ENCODE measurements at regions not wholly inside any gene's neighbourhood (a gene's known extent, or its start where the extent isn't known, plus 50 kb on each side); places are given as distances from the start of the nearest gene placed in this dataset.

DNA sequence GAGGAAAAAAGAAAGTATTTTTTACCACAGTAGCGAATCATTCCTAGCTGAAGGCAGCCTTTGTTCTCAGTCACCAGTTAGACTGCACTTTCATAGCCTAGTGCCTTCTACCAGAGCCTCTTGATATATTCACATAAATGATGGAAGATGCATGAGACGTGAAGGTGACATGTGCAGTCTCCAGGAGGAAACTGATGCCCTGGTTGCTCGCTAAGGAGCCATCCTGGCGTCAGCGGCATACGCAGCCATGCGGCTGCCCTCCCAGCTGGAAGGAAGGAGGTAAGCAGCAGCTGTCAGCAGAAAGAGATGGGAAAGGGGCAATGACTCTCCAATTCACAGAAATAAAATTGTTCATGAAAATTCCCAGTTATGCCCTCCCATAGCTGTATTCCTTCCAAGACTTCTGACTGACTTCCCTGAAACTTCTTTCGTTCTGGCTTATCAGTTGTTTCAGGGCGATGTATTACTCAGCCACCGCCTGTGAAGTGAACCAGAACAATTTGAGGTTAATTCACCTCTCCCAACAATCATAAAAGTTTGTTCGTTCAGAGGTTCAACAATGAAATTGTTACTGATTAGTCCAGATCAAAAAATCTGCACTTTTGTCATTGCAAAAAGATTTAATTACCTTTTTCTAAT, 331.2 kb downstream of the NR2F1-AS1 start:
- DNase-seq: no peak
- Mint-ChIP-seq H3K4me1 (no peaks in the 10 kb centered on the region), H3K27ac (no peak overlapping the region), H3K27me3 (no peaks in the 10 kb centered on the region), H3K4me3 (no peak overlapping the region), H3K36me3 (ENCODE audit: low read depth) (no peaks in the 10 kb centered on the region), H3K9me3 (no peaks in the 10 kb centered on the region)
- POLR2A ChIA-PET: no interaction called here
- CTCF ChIA-PET: no interaction called here

DNA sequence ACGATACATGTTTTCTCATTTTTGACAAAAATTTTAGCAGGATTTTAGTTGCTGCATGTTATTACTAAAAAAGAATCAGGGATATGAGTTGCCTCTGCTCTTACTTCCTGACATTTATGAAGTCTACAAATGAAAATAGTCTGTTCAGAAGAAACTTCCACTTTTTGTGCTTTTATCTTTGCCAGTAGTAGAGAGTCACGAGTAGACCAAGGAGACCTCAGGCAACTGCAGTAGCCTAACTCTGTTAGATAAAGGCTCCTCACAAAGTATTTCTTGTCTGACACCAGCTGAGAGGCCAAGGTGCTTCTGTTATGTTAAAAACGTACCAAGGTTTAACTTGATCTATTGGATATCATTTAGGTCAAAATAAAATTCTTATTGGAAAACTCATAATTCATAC, 333.9 kb downstream of the NR2F1-AS1 start:
- DNase-seq: no peak
- H3K4me3 Mint-ChIP-seq: no peak overlapping the region
- ChIA-PET CTCF (no interaction called here), POLR2A (no interaction called here)
- no peaks in the 10 kb centered on the region for H3K4me1 Mint-ChIP-seq
- no peaks in the 10 kb centered on the region for H3K36me3 Mint-ChIP-seq (ENCODE audit: low read depth)
- H3K9me3 Mint-ChIP-seq: no peaks in the 10 kb centered on the region
- H3K27ac Mint-ChIP-seq: no peak overlapping the region
- no peaks in the 10 kb centered on the region for H3K27me3 Mint-ChIP-seq

DNA sequence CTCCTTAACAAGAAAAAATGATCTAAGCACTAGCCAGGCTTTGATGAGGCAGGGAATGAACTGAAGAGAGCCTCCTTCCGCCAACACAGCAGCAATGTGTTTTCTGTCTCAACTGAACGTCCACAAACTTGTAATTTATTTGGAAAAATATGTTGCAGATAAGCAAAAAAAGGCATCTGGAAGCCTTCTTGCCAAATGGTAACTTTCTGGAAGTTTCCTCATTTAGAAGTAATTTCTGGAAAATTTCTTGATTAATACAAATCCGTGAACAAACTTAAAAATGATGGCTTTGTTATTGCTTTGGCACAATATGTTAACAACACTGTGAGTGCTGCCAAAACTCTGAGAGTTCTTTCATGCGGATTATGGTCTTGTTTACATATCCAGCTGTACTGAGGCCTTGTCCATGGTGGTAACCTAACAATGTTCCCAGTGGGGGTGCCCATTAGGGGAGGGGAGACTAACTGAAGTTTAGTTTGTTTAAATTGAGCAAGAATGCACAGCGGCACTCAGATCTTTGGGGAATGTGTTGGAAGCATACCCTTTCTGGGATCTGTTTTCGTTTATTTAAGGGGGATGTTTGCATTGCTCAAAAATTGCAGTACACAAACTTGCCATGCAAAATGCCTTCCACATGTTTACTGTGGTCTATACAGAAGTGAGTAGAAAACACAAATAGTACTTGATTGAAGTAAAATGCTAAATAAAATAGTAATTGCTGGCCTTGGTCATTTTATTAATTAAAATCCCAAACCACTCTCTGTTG, 334.7 kb downstream of the NR2F1-AS1 start:
- DNase-seq: no peak
- Mint-ChIP-seq H3K9me3 (no peaks in the 10 kb centered on the region), H3K27me3 (no peaks in the 10 kb centered on the region), H3K36me3 (ENCODE audit: low read depth) (no peaks in the 10 kb centered on the region), H3K4me3 (no peak overlapping the region), H3K27ac (no peak overlapping the region), H3K4me1 (no peaks in the 10 kb centered on the region)
- POLR2A ChIA-PET: no interaction called here
- CTCF ChIA-PET: no interaction called here

DNA sequence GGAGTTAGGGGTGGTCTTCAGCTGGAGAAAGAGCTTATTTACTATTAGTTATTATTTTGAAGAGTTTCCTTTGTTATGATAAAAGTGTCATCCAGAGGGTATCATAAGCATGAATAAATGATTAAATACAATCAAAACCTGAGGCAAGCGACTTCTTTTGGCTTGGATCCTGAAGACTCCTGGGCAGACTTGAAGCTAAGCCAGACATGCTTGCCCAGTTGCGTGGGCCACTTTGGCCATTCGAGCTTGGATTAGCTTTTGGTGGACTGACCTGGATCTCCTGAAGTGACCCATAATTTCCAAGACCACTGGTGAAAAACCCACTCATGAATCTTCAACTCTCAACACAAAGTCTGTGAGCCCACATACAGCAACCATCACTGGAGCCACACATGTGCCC, 335.8 kb downstream of the NR2F1-AS1 start:
- CTCF ChIA-PET: no interaction called here
- no peaks in the 10 kb centered on the region for H3K36me3 Mint-ChIP-seq (ENCODE audit: low read depth)
- no peak overlapping the region for H3K27ac Mint-ChIP-seq
- POLR2A ChIA-PET: no interaction called here
- no peaks in the 10 kb centered on the region for H3K9me3 Mint-ChIP-seq
- DNase-seq: no peak
- no peaks in the 10 kb centered on the region for H3K27me3 Mint-ChIP-seq
- H3K4me3 Mint-ChIP-seq: no peak overlapping the region
- H3K4me1 Mint-ChIP-seq: no peaks in the 10 kb centered on the region

DNA sequence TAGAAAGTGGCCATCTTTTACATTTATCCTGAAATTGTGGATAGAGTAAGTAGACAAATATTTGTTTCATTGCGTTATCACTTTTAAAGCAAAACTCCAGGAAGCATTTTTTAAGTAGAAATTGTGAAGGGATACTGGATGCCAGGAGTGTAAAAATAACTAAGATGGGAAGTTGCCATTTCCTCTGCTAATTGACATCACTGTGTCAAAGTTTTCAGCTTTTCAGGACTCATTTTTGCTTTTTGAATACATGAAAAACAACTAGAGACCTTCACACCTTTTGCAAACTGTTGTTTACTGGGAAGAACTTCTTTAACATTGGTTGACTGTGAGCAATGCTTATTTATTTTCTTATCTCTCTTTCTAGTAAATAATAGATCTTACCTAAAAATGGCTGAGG, 337.5 kb downstream of the NR2F1-AS1 start:
- H3K36me3 Mint-ChIP-seq (ENCODE audit: low read depth): no peaks in the 10 kb centered on the region
- no peak for DNase-seq
- no peak overlapping the region for H3K27ac Mint-ChIP-seq
- H3K27me3 Mint-ChIP-seq: no peaks in the 10 kb centered on the region
- H3K9me3 Mint-ChIP-seq: peaks cover 3% of the 10 kb centered on the region
- no peaks in the 10 kb centered on the region for H3K4me1 Mint-ChIP-seq
- ChIA-PET CTCF (no interaction called here), POLR2A (no interaction called here)
- H3K4me3 Mint-ChIP-seq: no peak overlapping the region

DNA sequence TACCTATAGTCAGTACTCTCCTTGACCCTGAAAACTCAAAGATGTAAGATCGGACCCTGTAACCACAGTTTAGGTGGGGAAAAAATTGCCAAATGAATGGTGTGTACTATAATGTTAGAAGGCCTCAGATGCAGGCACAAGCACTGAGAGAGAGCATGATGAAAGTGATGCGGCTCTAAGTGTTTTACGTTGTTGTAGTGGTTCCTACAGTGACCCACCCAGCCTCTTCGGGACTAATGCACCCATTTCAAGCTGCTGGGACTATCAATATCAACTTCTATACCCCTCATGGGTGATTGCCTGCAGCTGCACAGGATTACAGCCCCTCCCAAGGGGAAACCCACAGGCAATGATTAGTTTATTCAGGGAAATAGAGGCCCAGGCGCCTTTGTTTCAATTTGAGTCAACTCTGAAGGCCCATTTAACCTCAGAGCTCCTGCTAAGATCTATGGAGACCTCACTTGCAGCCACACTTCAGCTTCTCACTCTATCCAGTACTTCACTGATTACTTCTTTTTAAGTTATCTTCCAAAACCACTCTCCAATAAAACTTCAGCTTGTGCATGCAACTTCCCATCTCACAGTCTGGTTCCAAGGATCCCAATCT, 340.7 kb downstream of the NR2F1-AS1 start:
- H3K27ac Mint-ChIP-seq: no peak overlapping the region
- no peaks in the 10 kb centered on the region for H3K4me1 Mint-ChIP-seq
- no peak overlapping the region for H3K4me3 Mint-ChIP-seq
- ChIA-PET CTCF (no interaction called here), POLR2A (no interaction called here)
- no peak for DNase-seq
- no peaks in the 10 kb centered on the region for H3K36me3 Mint-ChIP-seq (ENCODE audit: low read depth)
- H3K27me3 Mint-ChIP-seq: no peaks in the 10 kb centered on the region
- peaks cover 3% of the 10 kb centered on the region for H3K9me3 Mint-ChIP-seq

DNA sequence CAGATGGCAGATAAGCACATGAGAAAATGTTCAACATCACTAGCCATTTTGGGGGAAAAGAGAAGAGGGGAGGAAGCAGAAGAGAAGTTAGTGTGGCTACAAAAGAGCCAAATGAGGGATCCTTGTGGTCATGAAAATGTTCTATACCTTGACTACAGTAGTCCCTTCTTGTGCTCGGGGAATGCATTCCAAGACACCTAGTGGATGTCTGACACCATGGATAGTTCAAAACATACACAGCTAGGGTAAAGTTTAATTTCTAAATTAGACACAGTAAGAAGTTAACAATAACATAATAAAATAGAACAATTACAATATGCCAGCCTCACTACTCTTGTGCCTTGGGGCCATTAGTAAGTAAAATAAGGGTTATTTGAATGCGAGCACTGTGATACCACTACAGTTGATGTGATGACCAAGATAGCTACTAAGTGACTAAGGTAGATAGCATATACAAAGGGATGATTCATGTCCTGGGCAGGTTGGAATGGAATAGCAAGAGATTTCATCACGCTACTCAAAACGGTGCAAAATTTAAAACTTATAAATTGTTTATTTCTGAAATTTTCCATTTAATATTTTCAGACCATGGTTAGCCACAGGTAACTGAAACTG, 344.1 kb downstream of the NR2F1-AS1 start:
- Mint-ChIP-seq H3K36me3 (ENCODE audit: low read depth) (no peaks in the 10 kb centered on the region), H3K9me3 (peaks cover 3% of the 10 kb centered on the region), H3K27me3 (no peaks in the 10 kb centered on the region), H3K4me3 (no peak overlapping the region), H3K27ac (no peak overlapping the region), H3K4me1 (no peaks in the 10 kb centered on the region)
- DNase-seq: no peak
- CTCF ChIA-PET: no interaction called here
- POLR2A ChIA-PET: no interaction called here

DNA sequence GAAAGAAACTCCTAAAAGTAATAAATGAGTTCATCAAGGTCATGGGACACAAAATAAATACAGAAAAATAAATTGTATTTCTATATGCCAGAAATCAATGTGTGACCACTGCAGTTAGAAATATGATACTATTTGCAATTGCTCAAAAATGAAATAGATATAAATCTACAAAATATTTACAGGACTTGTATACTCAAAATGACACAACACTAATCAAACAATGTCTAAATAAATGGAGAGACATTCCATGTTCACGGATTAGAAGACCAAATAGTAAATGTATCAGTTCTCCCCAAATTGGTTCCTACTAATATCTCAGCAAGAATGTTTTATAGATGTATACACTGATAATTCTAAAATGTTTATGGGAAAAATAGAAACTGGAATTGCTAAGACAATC, 345.3 kb downstream of the NR2F1-AS1 start:
- no peaks in the 10 kb centered on the region for H3K36me3 Mint-ChIP-seq (ENCODE audit: low read depth)

DNA sequence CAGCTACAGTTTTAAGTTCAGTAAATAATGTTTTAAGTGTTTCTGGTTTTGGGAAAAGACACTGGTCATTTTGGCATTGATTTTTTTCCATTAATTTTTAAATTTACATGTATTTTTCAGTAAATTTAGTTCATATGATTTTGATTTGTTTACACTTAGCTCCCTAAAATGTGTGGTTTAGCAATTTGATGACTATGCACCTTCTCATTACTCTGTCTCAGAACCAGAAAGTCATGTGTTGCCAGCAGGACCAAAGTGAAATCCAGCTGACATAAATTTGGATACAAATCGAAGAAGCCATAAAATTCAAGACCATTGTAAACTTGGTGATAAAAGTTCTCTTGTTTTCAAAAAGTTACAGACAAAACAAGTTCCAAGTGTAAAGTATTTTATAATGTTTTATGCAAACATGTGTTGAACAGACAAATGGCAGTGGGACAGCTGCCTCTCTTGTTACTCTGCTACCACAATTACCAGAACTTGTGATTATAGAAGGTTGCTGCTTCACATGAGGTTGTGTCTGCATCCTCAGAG, 354.8 kb downstream of the NR2F1-AS1 start:
- Mint-ChIP-seq H3K4me3 (no peak overlapping the region), H3K36me3 (ENCODE audit: low read depth) (no peaks in the 10 kb centered on the region), H3K4me1 (no peaks in the 10 kb centered on the region), H3K9me3 (no peaks in the 10 kb centered on the region), H3K27me3 (no peaks in the 10 kb centered on the region), H3K27ac (no peak overlapping the region)
- ChIA-PET POLR2A (no interaction called here), CTCF (no interaction called here)
- DNase-seq: no peak

More for the DNA sequence above, 345.3 kb downstream of the NR2F1-AS1 start:
- peaks cover 3% of the 10 kb centered on the region for H3K9me3 Mint-ChIP-seq
- H3K4me1 Mint-ChIP-seq: no peaks in the 10 kb centered on the region
- no peak overlapping the region for H3K27ac Mint-ChIP-seq
- DNase-seq: no peak
- ChIA-PET POLR2A (no interaction called here), CTCF (no interaction called here)
- H3K27me3 Mint-ChIP-seq: no peaks in the 10 kb centered on the region
- H3K4me3 Mint-ChIP-seq: no peak overlapping the region

DNA sequence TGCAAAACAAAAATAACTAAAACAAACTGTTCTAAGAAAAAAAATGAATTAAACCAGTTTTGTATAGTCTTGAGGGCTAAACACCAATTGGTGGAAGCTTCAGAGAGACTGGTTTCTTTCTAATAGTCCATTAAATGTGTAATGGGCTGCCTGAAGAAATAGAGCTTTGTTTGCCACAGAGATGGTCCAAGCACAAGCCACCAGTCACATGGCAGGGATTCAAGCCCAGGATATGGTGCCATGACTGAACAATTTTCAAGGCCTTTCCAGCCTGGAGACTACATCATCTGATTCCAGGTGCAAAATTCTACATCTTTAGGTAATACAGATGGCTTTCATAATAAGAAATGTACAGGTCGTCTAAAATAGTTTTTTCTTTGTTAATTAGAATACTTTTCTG, 355.3 kb downstream of the NR2F1-AS1 start:
- no peak for DNase-seq
- Mint-ChIP-seq H3K4me1 (no peaks in the 10 kb centered on the region), H3K36me3 (ENCODE audit: low read depth) (no peaks in the 10 kb centered on the region), H3K9me3 (no peaks in the 10 kb centered on the region), H3K27me3 (no peaks in the 10 kb centered on the region), H3K27ac (no peak overlapping the region), H3K4me3 (no peak overlapping the region)
- ChIA-PET CTCF (no interaction called here), POLR2A (no interaction called here)

DNA sequence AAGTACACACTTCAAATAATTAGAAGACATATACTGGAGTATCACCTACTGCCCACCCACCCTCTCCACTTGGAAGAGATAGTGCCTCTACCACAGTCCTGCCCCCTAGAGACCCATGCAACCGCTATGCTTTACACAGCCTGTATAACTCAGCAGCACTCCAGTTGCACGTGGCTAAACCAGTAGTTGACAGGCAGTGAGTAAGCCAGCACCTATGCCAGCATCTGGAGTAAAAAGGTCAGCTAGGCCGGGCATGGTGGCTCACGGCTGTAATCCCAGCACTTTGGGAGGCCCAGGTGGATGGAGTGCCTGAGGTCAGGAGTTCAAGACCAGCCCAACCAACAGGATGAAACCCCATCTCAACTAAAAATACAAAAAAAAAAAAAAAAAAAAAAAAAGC, 356.4 kb downstream of the NR2F1-AS1 start:
- CTCF ChIA-PET: no interaction called here
- no peaks in the 10 kb centered on the region for H3K9me3 Mint-ChIP-seq

DNA sequence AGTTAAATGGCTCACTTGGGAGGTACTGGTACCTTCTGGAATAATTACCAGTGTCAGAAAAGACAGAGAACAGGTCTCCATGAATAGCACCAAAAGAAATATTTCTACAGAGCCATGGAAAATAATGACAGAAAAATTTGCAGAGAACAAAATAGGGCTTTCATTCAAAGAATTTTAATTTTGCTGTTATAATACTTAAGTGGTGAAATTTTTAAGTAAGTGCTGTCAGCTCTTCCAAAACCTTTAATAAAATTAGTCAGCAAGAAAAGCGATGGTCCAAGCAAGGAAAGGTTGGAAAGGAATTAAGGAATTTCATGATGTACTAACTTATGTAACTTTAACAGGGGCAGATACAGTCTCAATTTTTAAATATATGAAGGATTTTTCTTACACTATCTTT, 359.2 kb downstream of the NR2F1-AS1 start:
- Mint-ChIP-seq H3K36me3 (ENCODE audit: low read depth) (no peaks in the 10 kb centered on the region), H3K4me1 (no peaks in the 10 kb centered on the region), H3K9me3 (no peaks in the 10 kb centered on the region), H3K4me3 (no peak overlapping the region), H3K27me3 (no peaks in the 10 kb centered on the region), H3K27ac (no peak overlapping the region)
- POLR2A ChIA-PET: no interaction called here
- CTCF ChIA-PET: no interaction called here
- DNase-seq: no peak

More for the DNA sequence above, 356.4 kb downstream of the NR2F1-AS1 start:
- Mint-ChIP-seq H3K27me3 (no peaks in the 10 kb centered on the region), H3K27ac (no peak overlapping the region), H3K4me1 (no peaks in the 10 kb centered on the region), H3K36me3 (ENCODE audit: low read depth) (no peaks in the 10 kb centered on the region), H3K4me3 (no peak overlapping the region)
- POLR2A ChIA-PET: no interaction called here
- no peak for DNase-seq

DNA sequence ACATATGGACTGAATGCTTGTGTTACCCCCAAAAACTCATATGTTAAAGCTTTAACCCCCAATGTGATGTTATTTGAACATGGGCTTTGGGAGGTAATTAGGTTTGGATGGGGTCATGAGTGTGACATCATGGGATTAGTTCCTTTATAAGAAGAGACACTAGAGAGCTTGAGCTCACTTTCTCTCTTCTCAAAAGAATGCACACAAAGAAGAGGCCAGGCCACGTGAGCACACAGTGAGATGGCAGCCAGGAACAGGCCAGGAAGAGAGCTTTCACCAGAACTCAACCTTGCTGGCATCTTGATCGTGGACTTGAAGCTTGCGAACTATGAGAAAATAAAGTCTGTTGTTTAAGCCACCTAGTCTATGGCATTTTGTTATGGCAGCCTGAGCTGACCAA, 360.6 kb downstream of the NR2F1-AS1 start:
- no peak overlapping the region for H3K27ac Mint-ChIP-seq
- no peaks in the 10 kb centered on the region for H3K27me3 Mint-ChIP-seq
- POLR2A ChIA-PET: no interaction called here
- CTCF ChIA-PET: no interaction called here
- H3K4me3 Mint-ChIP-seq: no peak overlapping the region
- H3K9me3 Mint-ChIP-seq: no peaks in the 10 kb centered on the region
- no peak for DNase-seq
- H3K4me1 Mint-ChIP-seq: no peaks in the 10 kb centered on the region
- no peaks in the 10 kb centered on the region for H3K36me3 Mint-ChIP-seq (ENCODE audit: low read depth)
